ENCODE measurements at regions not wholly inside any gene's neighbourhood (a gene's known extent, or its start where the extent isn't known, plus 50 kb on each side); places are given as distances from the start of the nearest gene placed in this dataset.

- intact Hi-C loops (cut with micrococcal nuclease; ENCODE audit: unreplicated experiment), result no loop called here
- CTCF ChIA-PET (ENCODE audit: unreplicated experiment), result no interaction called here
Observed at GRCh38 chr15:66960519-66960918, 104.9 kb upstream of the SMAD3 start.

GRCh38 chr15:66961407-66961884 is 104.0 kb upstream of the SMAD3 start:
- H3K4me2 ChIP-seq (ENCODE audit: low read length), result no peak overlapping the region
- no TSS peak for BruUV-seq (replicated peaks)

More at GRCh38 chr15:66960519-66960918, 104.9 kb upstream of the SMAD3 start:
- TF ChIP-seq EZH2phosphoT487 (IDR thresholded peaks at IDR 0.05; ENCODE audit: borderline replicate concordance, low read depth, low read length) (no peak), CTCF (conservative IDR thresholded peaks at IDR 0.05; ENCODE audit: low read length) (no peak)
- Histone ChIP-seq H3K79me2 (ENCODE audit: insufficient read depth, low read depth, low read length) (no peaks in the 10 kb centered on the region), H3K9me2 (ENCODE audit: insufficient read depth, low read length) (no peaks in the 10 kb centered on the region), H3K4me3 (ENCODE audit: low read depth, low read length, poor library complexity, severe bottlenecking) (no peak overlapping the region), H3K36me3 (ENCODE audit: insufficient read depth, low read length) (no peaks in the 10 kb centered on the region), H3K4me1 (ENCODE audit: insufficient read depth, low read length, poor library complexity, severe bottlenecking) (peaks cover 5% of the 10 kb centered on the region), H3K4me2 (ENCODE audit: low read length) (no peak overlapping the region), H4K20me1 (ENCODE audit: insufficient read depth, low read length) (no peaks in the 10 kb centered on the region), H2AFZ (ENCODE audit: low read length) (no peak overlapping the region), H3K27ac (ENCODE audit: low read depth, low read length, poor library complexity, severe bottlenecking) (no peak overlapping the region), H3K9me3 (ENCODE audit: low read length) (no peaks in the 10 kb centered on the region)
- BruUV-seq (replicated peaks), result no TSS peak
- DNase-seq (ENCODE audit: low spot score), result no peak
- POLR2A ChIA-PET, result no interaction called here

More at GRCh38 chr15:66961407-66961884, 104.0 kb upstream of the SMAD3 start:
- Histone ChIP-seq H3K79me2 (ENCODE audit: insufficient read depth, low read depth, low read length) (no peaks in the 10 kb centered on the region), H3K36me3 (ENCODE audit: insufficient read depth, low read length) (no peaks in the 10 kb centered on the region), H2AFZ (ENCODE audit: low read length) (no peak overlapping the region), H3K9me3 (ENCODE audit: low read length) (no peaks in the 10 kb centered on the region), H4K20me1 (ENCODE audit: insufficient read depth, low read length) (no peaks in the 10 kb centered on the region), H3K27ac (ENCODE audit: low read depth, low read length, poor library complexity, severe bottlenecking) (no peak overlapping the region), H3K4me3 (ENCODE audit: low read depth, low read length, poor library complexity, severe bottlenecking) (no peak overlapping the region), H3K9me2 (ENCODE audit: insufficient read depth, low read length) (no peaks in the 10 kb centered on the region), H3K4me1 (ENCODE audit: insufficient read depth, low read length, poor library complexity, severe bottlenecking) (peaks cover 5% of the 10 kb centered on the region)
- ChIA-PET POLR2A (no interaction called here), CTCF (ENCODE audit: unreplicated experiment) (no interaction called here)
- intact Hi-C loops (cut with micrococcal nuclease; ENCODE audit: unreplicated experiment), result no loop called here
- no peak for DNase-seq (ENCODE audit: low spot score)
- TF ChIP-seq CTCF (conservative IDR thresholded peaks at IDR 0.05; ENCODE audit: low read length), result no peak
- no peak for TF ChIP-seq EZH2phosphoT487 (IDR thresholded peaks at IDR 0.05; ENCODE audit: borderline replicate concordance, low read depth, low read length)

All from OCI-LY7 (cell line).